HG02571 (cell line): ENCODE measurements at regions not wholly inside any gene's neighbourhood (a gene's known extent, or its start where the extent isn't known, plus 50 kb on each side); places are given as distances from the start of the nearest gene placed in this dataset.

ENCODE experiments used
- ATAC-seq: cut with Tn5 transposase; IDR thresholded peaks from one replicate; pipeline ENCODE4 v1.9.1; 2021; ENCODE audit warnings: mild to moderate bottlenecking, moderate library complexity; ENCODE audit not compliant: unreplicated experiment

DNA sequence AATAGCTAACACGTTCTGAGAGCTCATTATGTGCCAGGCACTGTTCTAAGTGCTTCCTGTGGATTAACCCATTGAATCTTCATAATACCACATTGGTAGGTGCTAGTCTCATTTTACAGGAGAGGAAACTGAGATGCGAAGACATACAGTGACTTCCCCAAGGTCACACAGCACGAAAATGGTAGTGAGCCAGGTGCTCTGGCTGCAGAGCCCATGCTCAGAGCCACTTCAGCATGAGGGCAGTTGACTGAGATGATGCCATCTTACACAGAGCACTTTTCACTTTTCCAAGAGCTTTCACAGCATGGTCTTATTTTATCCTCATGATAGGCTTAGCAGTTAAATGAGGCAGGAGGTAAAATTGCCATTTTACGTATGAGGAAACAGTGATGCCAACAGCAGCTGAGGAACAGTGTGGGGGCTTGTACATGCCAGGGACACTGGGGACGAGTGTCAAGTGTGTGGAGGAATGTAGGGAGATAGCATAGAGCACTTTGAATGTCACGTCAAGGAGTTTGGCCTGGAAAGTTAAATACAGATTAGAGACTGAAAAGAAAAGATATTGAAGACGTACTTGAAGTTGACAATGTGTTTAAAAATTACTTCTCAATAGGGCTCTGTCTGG is 180.0 kb downstream of the KIF4B start:
- ATAC-seq: no peak

DNA sequence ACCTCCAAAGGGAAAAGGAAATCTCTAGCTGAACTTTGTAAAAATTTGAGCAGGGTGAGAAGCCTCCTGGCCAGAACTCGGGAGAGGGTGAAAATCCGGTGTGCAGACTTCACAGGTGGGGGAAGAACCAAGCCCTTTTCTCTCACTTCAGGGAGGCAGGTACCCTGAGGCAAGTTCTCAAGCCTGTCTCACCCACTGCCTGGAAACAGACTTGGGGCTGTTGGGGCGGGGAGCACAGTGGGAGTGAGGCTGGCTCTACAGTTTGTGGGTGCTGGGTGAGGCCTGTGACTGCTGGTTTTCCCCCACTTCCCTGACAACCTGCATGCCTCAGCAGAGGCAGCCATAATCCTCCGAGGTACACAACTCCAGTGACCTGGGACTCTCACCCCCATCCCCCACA is 187.1 kb downstream of the KIF4B start:
- no peak for ATAC-seq

DNA sequence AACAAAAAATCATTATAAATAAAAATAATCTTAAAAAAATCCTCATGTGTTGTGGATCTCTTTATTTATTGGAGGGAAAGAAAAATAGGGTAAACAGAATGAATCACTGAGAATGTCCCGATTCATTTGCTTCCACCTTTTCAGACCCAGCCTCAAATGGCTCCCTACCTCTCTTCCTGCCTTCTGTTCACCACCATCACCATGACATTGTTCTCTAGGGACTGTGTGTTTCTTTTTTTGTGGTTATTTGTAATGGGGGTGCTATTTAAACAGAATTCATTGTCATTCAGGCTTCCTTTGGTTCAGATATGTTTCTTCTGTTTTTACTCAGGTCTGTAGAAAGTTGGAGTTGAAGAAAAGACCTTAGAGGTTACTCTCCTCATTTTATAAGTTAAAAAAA is 198.2 kb downstream of the KIF4B start:
- no peak for ATAC-seq

DNA sequence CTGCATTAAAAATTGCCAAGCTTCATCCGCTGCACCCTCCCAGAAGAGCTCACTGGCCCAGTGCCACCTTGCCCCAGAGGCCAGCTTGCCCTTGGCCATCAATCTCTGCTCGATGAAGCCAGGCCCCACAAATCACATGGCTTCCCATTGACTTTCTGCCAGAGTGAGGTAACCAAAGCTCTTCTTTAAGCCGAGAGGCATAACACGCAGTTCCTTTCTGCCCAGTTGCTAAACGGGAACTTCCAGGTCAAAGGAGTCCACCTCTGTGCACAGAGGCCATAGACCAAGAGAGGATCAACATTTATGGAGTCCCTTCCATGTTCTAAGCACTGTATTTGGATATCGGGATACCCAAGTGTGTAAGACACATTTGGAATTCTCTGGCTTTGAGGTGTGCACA is 208.8 kb downstream of the KIF4B start:
- no peak for ATAC-seq

DNA sequence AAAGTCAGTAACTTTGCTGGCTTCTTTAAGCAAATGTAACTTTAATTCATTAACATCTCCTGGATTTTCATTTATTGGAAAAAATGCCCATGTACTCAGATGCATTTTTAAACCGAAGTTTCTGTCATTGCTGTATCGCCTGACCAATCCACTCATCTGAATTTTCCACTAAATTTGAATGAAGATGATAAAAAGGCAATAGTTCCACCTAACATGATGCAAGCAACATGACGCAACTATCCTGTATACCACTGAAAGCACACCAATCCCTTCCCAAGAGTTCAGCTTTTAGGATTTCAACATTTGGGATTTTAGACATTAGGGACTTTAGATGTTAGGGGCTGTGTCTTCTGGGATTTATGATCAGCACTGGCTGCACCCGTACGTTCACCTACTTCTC is 215.6 kb downstream of the KIF4B start:
- no peak for ATAC-seq

DNA sequence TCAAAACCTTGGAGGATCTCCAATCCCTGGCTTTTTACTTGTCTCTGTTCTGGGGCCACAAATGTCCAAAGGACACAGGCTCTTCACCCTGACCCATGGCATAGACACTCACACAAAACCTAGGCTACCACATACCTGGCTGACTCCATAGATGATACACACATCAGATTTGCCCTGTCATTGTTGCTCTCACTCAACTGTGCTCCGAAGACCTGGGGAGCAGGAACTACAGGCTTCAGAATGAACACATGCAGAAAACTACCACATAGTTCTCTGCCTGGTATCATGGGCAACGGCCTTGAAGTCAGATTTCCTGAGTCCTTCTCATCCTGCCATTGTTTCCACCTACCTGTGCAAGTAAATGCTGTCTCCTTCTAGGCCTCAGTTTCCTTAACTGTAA is 226.2 kb downstream of the KIF4B start:
- no peak for ATAC-seq

DNA sequence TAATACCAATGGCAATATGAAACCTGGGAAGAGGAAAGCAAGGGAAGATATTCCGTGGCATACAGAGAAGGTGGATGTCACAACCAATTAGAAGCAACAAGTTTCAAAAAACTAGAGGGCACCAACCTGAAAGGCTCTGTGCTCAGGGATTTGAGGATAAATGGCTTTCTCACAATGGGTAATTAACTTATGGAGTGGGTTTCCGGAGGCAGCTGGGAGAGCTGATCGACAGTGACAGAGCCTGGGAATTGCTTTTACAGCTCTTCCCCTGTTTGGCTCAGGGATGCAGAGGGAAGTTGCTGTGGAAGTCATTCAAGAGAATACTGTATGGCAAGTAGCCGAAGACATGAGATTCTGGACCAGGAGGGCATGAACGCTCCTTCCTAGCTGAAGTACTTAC is 237.0 kb downstream of the KIF4B start:
- no peak for ATAC-seq

DNA sequence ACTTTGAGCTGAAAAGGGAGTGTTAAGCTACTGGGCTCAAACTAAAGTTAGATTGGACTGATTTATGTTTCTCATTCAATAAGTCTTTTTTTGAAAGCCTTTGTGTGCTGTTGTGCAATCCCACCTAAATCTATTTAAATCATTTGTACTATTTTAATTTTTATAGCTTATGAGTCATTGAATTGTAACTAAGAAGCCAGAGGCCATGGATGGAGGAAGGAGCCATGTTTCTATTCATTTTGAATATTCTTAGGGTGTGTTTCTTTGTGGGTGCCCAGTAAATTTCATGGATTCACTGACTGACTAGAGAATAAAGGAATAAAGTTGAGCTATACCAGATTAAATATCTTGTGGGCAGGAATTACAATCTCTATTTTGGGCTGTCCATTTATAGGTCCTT is 238.5 kb downstream of the KIF4B start:
- no peak for ATAC-seq

DNA sequence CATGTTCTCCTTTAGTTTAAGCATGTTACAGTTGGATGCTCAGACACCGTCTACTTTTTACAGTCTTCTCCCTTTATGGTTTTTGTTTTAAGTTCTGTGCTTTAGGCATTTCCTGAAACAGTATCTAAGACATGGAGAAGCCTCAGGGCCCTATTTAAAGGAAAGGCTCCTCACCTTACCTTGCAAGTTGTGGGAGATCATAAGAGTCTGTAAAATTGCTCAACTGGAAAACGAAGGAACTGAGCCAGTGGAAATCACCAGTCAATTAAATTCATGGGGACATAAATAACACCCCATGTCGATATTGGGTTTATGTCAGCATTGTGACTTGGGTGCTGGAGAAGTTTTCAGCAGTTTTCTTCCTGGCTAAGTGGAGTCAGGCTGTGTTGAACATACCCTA is 239.2 kb downstream of the KIF4B start:
- no peak for ATAC-seq

DNA sequence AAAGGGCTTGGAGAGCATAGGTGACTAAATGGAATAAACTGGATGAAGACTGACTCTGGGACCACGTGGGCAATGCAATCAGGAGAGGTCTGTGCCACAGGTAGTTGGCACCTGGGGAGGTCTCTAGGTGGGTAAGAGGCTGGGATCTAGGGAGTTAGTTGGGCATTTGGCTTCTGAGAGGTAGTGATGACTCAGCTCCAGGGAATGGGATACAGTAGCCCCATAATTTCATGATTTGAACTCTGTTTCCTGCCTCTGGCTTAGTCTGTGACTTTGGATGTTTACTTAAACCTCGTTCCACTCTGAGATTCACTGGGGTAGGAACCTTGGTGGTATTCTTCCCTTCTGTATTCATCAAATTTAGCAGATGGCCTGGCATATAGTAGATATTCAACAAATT is 240.8 kb downstream of the KIF4B start:
- ATAC-seq: no peak

DNA sequence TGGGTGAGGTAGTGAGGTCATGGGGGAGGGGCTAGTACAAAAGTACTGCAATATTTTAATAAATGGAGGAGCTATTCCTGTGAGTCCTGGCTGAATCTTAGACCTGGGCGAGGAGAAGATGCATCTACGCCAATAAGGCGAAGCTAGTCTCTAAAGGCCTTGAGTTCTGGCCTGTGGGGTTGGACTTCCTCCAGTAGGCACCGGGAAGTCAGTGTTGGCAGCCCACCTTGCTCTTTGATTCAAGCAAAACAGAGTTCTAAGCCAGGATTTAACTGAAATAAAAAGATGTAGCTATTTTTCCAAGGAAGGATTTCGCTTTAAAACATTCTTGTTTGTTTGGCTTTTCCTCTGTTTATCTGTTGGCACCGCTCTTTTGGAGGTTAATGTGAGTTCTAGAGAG is 244.6 kb downstream of the KIF4B start:
- no peak for ATAC-seq

DNA sequence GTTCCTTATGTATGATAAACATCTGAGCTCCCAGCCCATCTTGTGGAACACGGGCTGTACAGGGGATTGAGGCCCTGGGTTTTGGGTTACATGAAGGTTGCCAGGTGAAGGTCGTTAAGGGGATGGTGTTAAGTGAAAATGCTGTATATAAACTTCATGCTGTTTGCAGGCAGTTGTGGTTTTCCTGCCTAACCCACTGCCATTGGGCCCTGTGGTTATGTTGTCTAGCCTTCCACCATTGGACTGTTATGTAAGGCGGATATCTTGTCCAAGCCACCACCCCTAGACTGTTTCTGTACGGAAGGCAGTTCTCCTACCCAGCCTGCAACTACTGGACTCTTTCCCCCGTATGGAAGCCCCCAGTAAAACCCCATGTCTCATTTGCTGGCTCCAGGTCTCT is 246.1 kb downstream of the KIF4B start:
- ATAC-seq: no peak

DNA sequence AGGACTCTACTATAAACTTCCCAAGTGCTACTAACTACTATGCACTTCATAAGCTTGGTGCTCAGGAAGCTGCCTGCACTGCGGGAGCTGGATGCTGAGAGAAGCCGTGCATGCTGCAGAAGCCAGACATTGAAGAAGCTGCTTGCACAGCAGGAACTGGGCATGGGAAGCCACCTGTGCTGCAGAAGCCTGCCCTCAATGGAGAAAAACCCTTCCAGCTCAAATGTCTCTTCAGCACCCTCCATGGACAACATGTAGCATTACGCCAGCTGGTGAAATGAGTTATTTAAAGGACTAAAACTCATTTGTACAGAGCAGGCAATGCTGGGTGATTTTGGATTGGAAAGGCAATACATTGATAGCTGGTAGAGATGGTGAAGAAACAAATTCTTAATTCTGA is 247.2 kb downstream of the KIF4B start:
- no peak for ATAC-seq

DNA sequence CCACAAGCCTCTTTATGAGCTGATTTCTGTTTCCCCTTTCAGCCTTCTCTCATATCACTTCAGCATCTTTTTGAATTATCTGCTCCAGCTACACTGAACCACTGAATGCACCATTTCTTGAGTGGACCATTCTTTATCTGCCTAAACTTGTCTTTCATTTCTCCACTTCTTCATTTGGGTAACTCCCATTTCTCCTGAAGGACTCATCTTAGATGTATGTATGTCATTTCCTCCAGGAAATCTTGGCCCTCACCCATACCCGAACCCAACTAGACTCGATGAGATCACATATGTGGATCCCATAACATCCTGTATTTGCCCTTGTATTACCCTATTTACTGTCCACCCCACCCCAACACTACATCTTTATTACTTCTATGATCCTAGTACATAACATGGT is 249.8 kb downstream of the KIF4B start:
- ATAC-seq: no peak

DNA sequence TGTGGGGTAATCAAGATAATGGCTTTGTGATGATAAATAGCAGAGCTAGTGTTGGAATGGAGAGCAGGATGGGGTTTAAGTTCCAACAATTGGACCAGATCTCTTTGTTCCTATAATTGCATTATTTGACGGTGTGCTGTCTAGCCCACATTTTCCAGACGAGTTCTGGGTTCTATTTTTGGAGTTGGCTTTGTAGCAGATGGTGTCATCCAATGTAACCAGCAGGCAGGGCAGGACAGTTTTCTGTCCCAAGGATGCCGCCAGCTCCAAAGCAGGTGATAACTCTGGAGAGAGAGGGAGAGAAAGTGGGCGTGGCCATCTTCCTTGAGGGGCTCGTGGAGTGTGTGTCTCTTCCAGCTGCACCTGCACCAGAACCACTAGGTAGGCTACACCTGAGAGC is 251.3 kb downstream of the KIF4B start:
- no peak for ATAC-seq

DNA sequence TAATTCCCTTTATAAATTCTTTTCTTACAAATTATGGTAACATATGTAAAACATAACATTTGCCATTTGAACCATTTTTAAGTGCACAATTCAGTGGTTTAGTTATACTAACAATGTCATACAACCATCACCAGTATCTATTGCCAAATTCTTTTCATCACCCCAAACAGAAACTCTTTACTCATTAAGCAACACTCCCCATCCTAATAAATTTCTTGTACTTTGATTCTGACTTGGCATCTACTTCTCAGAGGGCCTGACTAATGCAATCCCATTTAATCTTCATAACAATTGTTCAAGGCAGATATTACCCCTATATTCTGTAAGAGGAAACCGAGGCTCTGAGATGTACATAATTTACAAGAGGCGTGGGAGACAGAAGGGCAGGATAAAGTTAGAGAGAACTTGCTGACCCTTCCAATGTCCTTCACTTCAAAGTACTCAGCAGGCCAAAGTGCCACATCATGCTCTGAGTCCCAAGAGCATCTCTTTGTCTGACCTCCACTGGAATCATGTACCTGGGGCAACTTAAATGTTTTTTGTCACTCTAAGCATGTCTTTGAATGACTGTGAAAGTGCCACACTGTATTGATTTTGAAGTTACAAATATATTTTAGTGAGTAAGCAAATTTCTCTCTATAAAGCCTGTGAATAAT is 255.3 kb downstream of the KIF4B start:
- no peak for ATAC-seq

DNA sequence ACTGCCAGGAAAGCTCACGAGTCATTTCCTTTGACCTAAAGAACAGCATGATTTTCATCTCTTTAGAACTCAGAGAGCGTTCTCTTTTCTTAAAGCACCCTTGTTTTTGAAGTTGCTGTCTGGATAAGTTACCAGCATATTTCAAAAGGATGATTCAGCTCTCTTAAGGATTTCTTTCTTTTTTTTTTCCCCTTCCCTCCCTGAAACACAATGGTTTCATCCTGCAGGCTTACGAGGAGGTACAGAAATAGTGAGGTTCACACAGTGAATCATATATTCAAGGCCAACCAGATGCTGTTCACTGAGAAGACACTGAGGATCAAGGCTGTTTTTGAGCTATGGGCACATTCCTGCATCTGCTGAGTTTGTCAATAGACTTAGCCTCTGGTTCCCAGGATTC is 257.2 kb downstream of the KIF4B start:
- ATAC-seq: no peak

DNA sequence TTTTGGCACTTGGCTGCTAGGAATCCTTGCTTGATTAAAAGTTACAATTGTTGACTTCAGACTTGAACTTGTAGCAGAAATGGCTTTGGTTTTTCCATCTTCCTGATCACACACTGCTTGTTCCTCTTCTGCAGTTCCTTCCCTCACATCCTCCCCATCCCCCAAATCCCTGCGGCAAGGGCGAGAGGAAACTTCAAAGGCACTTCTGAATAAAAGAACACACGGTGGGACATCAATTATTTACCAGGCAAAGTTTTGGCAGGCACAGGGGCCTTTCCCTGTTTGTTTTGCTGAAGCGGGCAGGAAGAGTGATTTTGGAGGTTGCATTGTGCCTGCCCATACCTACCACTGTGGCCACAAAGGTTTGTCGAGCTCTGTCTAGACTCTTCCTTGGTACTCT is 260.9 kb downstream of the KIF4B start:
- ATAC-seq: no peak

DNA sequence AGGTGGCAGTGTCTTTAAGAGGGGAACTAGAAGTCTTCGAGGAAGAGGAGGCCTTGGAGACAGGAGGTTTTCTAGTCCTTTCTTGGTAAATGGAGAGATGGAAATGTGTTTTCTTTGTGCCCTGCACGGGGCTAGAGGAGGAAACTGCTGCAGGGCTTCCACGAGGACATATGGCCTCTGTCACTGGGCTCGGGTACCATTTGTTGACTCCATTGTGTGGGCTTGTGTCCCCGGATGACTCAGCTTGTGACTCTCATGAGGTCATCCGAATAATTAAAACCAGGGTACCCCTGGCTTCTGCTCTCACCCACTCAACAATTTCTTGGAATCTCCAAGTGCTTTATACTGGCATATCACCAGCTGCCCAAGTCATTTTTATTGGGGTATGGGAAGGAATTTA is 261.7 kb downstream of the KIF4B start:
- ATAC-seq: no peak

DNA sequence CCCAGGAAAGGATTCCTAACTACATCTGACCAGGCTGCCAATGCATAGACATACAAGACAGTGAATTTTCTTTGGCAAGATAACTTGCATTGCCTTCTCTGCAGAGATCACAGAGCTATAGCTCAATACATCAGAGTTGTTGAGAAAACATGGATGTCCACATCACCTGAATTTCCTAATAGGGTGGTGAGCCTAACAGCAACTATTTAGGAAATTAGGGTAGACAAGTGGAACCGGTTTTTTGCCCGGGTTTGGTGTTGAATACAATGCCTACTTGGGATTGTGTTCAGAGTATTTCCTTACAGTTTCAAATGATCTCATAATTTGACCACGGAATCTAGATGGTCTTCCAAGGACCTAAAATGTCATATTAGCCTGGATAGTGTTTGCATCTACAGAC is 262.7 kb downstream of the KIF4B start:
- ATAC-seq: no peak

DNA sequence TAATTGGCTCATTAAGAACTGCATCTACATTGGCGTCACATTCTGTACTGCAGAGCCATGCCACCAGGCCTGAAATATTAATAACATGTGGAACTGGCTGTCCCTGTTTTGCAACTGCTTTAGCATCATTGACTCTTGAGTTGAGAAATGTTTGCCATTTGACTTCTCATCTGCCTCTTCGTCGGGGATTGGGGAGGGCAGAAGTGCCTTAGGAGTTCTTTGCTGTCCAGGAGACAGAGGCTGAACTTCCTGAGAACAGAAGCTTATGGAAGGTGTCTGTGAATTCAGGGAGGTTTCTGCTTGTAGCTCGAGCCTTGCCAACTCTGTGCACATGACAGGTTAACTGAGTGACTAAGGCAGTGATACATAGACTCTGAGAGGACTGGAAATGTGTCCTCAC is 265.0 kb downstream of the KIF4B start:
- no peak for ATAC-seq

DNA sequence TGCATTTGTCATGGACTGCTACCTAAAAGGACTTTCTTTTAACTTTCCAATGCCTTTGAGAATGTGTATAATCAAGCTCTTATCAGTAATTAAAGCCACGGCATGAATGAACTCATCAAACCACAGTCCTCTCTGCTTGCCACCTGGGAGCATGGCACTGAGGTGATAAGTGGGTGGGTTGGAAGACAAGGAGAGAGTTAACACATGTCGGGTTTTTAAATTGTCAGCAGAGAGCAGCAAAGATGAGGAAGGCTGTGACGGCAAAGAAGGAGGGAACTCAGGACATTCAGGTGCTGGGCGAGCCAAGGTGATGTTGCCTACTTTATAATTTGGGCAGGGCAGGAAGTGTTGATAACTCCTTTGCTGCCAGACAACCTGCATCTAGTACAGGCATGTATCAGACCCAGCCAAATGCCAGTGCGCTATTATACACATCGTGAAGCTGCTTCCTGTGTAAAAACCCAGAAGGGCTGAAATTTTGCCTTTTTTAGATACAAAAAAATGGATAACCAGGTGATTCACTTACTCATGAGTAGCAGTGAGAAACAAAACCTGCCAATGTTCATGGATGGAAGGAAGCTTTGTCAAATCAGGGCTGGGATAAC is 269.1 kb downstream of the KIF4B start:
- no peak for ATAC-seq

DNA sequence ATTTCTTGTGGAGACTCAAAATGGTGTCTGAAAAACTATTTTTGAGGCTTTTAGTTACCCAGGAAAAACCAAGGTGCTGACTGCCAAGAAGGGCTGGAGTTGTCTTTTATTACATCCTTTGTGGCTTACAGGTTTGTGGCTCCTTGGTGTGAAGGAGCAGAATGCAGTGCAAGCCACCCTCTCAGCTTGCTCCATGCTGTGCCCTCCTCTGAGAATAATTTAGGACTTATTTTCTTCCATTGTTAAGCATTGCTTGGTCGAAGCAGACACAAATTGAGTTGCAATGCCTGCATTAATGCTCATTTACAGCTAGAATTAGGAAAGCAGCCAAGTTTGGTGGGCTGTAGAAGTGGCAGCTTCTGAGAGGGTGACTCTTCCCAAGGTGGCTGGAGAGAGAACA is 272.2 kb downstream of the KIF4B start:
- no peak for ATAC-seq
